ENCODE measurements at regions not wholly inside any gene's neighbourhood (a gene's known extent, or its start where the extent isn't known, plus 50 kb on each side); places are given as distances from the start of the nearest gene placed in this dataset.

DNA sequence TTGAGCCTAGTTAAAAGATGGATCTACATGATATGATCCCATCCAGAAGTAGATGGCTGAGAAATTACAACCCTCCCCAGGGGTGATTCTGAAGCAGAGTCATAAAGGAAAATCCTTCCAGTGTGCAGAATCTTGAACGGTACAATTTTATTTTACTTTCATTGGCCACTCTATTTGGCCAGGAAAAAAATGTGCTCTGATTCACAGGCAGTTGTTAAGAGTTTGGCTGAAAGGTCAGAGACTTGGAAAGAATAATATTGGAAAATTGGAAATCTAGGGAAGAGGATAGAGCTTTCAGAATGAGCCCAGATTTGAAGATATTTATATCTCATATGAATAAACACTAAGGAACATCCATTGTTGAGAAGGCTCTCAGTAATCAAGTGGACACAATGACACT lies 1299.3 kb upstream of the GJE1 start:
- Histone ChIP-seq H3K27me3 (no peaks in the 10 kb centered on the region), H3K36me3 (no peaks in the 10 kb centered on the region), H3K4me3 (no peak overlapping the region), H3K27ac (no peak overlapping the region), H3K9me3 (no peaks in the 10 kb centered on the region), H3K4me1 (no peaks in the 10 kb centered on the region)
- DNase-seq = no peak
- TF ChIP-seq POLR2A (IDR thresholded peaks at IDR 0.05) = no peak
- TF ChIP-seq, protein P1, sequence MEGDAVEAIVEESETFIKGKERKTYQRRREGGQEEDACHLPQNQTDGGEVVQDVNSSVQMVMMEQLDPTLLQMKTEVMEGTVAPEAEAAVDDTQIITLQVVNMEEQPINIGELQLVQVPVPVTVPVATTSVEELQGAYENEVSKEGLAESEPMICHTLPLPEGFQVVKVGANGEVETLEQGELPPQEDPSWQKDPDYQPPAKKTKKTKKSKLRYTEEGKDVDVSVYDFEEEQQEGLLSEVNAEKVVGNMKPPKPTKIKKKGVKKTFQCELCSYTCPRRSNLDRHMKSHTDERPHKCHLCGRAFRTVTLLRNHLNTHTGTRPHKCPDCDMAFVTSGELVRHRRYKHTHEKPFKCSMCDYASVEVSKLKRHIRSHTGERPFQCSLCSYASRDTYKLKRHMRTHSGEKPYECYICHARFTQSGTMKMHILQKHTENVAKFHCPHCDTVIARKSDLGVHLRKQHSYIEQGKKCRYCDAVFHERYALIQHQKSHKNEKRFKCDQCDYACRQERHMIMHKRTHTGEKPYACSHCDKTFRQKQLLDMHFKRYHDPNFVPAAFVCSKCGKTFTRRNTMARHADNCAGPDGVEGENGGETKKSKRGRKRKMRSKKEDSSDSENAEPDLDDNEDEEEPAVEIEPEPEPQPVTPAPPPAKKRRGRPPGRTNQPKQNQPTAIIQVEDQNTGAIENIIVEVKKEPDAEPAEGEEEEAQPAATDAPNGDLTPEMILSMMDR (IDR thresholded peaks at IDR 0.05) = no peak

DNA sequence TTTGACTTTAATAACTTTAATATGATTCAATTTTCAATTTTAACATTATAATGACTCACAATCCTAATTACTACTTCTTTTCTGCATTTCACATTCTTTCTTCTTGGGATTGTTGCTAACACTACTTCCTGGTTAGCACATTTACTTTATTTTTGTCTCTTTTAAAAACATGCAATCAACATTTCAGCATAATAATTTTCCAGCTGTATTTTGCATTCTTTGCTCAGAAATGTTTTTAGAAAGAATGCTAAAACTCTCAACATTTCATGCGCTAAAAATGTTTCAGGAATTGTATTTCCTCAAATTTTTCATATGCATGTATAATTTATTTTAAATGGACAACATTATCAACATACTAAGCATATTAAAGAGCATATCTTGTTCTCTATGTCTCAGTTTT lies 1302.1 kb upstream of the GJE1 start:
- Histone ChIP-seq H3K27ac (no peak overlapping the region), H3K4me1 (no peaks in the 10 kb centered on the region), H3K4me3 (no peak overlapping the region), H3K27me3 (no peaks in the 10 kb centered on the region), H3K9me3 (no peaks in the 10 kb centered on the region), H3K36me3 (no peaks in the 10 kb centered on the region)
- no peak for TF ChIP-seq POLR2A (IDR thresholded peaks at IDR 0.05)
- TF ChIP-seq, protein P1 (IDR thresholded peaks at IDR 0.05) = no peak
- no peak for DNase-seq

DNA sequence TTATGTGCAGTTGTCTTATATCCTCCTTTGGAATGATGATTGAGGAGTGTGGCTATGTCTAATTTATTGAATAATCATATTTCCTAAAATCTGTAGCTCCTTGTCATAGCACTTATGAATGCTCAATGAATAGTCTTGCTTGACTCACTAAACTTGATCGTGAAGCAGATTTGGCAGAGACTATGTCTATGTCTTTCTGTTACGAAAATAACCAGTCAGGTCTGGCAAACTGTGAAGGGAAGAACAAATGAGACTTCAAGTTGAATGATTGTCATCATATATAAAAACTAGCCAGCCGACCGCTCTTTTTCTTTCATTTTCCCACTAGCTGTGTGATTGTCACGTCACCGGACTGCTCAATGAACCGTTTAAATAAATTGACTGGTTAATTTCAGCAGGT lies 1303.9 kb upstream of the GJE1 start:
- TF ChIP-seq, protein P1 (IDR thresholded peaks at IDR 0.05) = no peak
- TF ChIP-seq POLR2A (IDR thresholded peaks at IDR 0.05) = no peak
- Histone ChIP-seq H3K27me3 (no peaks in the 10 kb centered on the region), H3K27ac (no peak overlapping the region), H3K36me3 (no peaks in the 10 kb centered on the region), H3K9me3 (no peaks in the 10 kb centered on the region), H3K4me3 (no peak overlapping the region), H3K4me1 (no peaks in the 10 kb centered on the region)
- DNase-seq = no peak

DNA sequence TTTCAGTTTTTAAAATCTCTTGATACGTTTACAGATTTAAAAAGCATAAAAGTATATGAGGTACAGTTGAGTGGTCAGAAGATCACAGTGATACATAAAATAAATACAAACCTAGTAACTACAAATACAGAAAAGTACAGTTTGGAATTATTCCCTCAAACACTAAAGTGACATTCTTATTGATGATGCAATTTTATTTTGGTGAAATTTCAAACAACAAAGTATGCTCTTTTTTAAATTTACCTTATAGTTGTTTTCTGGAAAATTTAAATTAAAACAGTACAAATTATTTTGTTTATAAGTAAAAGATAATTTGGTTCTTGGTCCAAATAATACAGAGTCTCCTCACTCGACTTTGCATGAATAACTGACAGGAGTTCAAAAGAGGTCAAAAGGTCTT lies 1305.1 kb upstream of the GJE1 start:
- Histone ChIP-seq H3K27ac (no peak overlapping the region), H3K4me3 (no peak overlapping the region), H3K36me3 (no peaks in the 10 kb centered on the region), H3K27me3 (no peaks in the 10 kb centered on the region), H3K9me3 (no peaks in the 10 kb centered on the region), H3K4me1 (no peaks in the 10 kb centered on the region)
- DNase-seq = no peak
- TF ChIP-seq, protein P1 (IDR thresholded peaks at IDR 0.05) = no peak
- no peak for TF ChIP-seq POLR2A (IDR thresholded peaks at IDR 0.05)

DNA sequence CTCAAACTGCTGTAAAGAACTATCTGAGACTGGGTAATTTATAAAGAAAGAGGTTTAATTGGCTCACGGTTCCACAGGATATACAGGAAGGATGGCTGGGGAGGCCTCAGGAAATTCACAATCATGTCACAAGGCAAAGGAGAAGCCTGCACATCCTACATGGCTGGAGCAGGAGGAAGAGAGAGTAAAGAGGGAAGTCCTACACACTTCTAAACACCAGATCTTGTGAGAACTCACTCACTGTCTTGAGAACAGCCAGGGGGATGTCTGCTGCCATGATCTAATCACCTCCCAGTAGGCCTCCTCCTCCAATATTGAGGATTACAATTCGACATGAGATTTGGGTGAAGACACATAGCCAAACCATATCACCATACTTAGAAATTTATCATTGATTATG lies 1307.0 kb upstream of the GJE1 start:
- Histone ChIP-seq H3K4me3 (no peak overlapping the region), H3K27ac (no peak overlapping the region), H3K36me3 (no peaks in the 10 kb centered on the region), H3K27me3 (no peaks in the 10 kb centered on the region), H3K9me3 (no peaks in the 10 kb centered on the region), H3K4me1 (no peaks in the 10 kb centered on the region)
- DNase-seq = no peak
- TF ChIP-seq POLR2A (IDR thresholded peaks at IDR 0.05) = no peak

DNA sequence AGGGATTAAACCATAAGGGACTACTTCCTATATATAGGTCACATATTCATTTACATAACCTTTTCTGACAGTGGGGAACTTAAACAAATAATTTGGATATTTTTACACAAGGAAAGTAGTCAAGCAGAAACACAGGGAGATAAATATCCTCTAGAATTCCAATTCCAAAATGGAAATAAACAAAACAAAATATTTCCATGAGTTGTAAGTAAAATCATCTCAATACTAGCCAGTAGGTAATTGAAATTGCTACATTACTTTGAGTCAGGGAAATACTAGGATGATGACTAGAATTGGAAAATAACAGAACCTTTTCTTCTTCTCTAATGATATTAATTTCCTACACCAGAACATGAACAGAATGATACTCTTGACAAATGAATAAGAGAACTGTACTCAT lies 1308.1 kb upstream of the GJE1 start:
- no peak for DNase-seq
- TF ChIP-seq POLR2A (IDR thresholded peaks at IDR 0.05) = no peak
- TF ChIP-seq, protein P1 (IDR thresholded peaks at IDR 0.05) = no peak

More for the DNA sequence above, 1308.1 kb upstream of the GJE1 start:
- Histone ChIP-seq H3K27ac (no peak overlapping the region), H3K27me3 (no peaks in the 10 kb centered on the region), H3K4me3 (no peak overlapping the region), H3K9me3 (no peaks in the 10 kb centered on the region), H3K4me1 (no peaks in the 10 kb centered on the region), H3K36me3 (no peaks in the 10 kb centered on the region)

Data from Peyer's patch (tissue), 4 donors.